SK-N-SH treated with all-trans-retinoic acid at 6 μM for 48 hours (cell line): ENCODE measurements at regions not wholly inside any gene's neighbourhood (a gene's known extent, or its start where the extent isn't known, plus 50 kb on each side); places are given as distances from the start of the nearest gene placed in this dataset.

Source experiments
- CREB5 ChIP-seq: fragments of 250-450 bp; sonication (Bioruptor Pico); IDR thresholded peaks from 2 replicates; pipeline ENCODE4 v1.5.1; 2020; ENCODE audit warnings: low read depth, mild to moderate bottlenecking, moderate library complexity
- CSDC2 ChIP-seq: fragments of 250-450 bp; sonication (Bioruptor Pico); IDR thresholded peaks from 2 replicates; pipeline ENCODE4 v1.5.0; 2020; ENCODE audit warnings: mild to moderate bottlenecking, moderate library complexity
- CSRNP3 ChIP-seq: fragments of 250-450 bp; sonication (Bioruptor Pico); IDR thresholded peaks from 2 replicates; pipeline ENCODE4 v1.5.1; 2021; ENCODE audit warnings: mild to moderate bottlenecking, moderate library complexity
- PATZ1 ChIP-seq: fragments of 250-450 bp; sonication (Bioruptor Pico); IDR thresholded peaks from 2 replicates; pipeline ENCODE4 v1.8.0; 2020; ENCODE audit warnings: mild to moderate bottlenecking, moderate library complexity, borderline replicate concordance
- POU6F1 ChIP-seq: fragments of 250-450 bp; sonication (Bioruptor Pico); IDR thresholded peaks from 2 replicates; pipeline ENCODE4 v1.8.0; 2021; ENCODE audit warnings: low read depth, mild to moderate bottlenecking, moderate library complexity, borderline replicate concordance
- SNAI2 ChIP-seq: fragments of 250-450 bp; sonication (Bioruptor Pico); IDR thresholded peaks from 2 replicates; pipeline ENCODE4 v1.5.0; 2020; ENCODE audit warnings: mild to moderate bottlenecking, moderate library complexity
- ZNF565 ChIP-seq: fragments of 450-650 bp; formaldehyde crosslinking; conservative IDR thresholded peaks from 2 replicates; pipeline ENCODE4 v1.5.0; 2020; ENCODE audit warnings: low read depth, mild to moderate bottlenecking, moderate library complexity
- ZNF70 ChIP-seq: fragments of 450-650 bp; formaldehyde crosslinking; IDR thresholded peaks from 2 replicates; pipeline ENCODE4 v1.5.0; 2020; ENCODE audit warnings: mild to moderate bottlenecking, moderate library complexity

- TF ChIP-seq POU6F1 (CRISPR knock-in tag) (no peak), ZNF70 (no peak), PATZ1 (no peak), CSRNP3 (CRISPR knock-in tag) (no peak), CREB5 (CRISPR knock-in tag) (no peak), SNAI2 (CRISPR knock-in tag) (no peak), CSDC2 (CRISPR knock-in tag) (no peak), ZNF565 (CRISPR knock-in tag) (no peak)
Measured at GRCh38 chr4:186946682-186947294, 223.1 kb upstream of the FAT1 start.
